GM12801 (cell line): ENCODE measurements at regions not wholly inside any gene's neighbourhood (a gene's known extent, or its start where the extent isn't known, plus 50 kb on each side); places are given as distances from the start of the nearest gene placed in this dataset.

Experiments used
- CTCF ChIP-seq: IDR thresholded peaks from one replicate; pipeline ENCODE4 v1.5.1; 2011; ENCODE audit warnings: control low read depth; ENCODE audit not compliant: insufficient read length; ENCODE audit errors: extremely low read depth

DNA sequence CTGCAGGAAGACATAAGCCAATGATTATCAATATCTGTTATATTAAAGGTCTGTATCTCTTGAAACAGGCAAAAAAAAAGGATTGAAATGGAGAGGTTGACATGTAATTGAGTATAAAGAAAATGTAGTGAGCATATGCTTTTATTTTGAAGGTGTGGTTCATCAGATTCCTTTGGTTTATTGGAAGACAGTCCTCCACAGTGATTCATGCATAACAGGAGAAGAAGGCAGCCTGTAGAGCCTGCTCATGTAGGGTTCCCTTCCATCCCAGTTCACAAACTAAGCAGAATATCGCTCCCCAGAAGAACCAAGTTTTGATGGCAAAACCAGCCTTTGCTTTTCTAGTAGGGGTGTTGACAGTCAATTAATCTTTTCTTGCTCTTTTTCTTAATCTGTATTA lies 1016.8 kb upstream of the ADGRL4 start:
- TF ChIP-seq CTCF = no peak

DNA sequence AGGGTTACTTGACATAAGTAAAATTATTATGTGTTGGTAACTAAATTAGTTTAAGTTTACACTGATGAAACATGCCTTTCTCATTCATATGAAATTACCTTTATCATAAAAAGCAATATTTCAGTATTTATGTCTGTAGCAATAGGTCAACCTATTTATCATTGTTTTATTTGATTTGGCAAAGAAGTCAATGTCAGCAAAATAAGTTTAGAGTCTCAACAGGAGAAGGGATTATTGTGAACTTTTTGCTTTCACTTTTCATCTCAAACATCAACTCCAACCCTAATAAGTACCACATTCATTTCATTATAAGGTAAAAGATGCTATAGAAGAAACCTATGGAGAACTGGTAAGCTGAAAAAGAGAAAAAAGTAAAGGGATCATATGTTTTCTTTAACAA lies 1015.4 kb upstream of the ADGRL4 start:
- no peak for TF ChIP-seq CTCF

DNA sequence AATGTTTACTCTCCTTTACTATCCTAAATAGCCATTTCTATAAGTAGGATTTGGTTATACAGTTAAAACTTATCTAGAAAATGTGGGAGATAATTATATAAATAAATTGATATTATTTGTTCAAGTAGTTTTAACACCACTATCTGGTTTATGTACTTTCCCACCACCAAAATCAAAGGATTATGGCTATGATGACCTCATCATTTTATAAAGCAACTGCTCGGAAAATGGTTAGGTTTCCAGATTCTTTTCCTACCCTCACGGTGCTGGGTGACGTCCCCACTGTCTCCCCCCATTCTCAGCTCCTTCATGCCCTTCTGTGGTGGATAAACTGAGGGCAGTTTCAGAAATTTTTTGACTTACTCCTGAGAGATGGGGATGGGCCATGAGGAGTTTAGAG lies 1011.8 kb upstream of the ADGRL4 start:
- TF ChIP-seq CTCF = no peak

DNA sequence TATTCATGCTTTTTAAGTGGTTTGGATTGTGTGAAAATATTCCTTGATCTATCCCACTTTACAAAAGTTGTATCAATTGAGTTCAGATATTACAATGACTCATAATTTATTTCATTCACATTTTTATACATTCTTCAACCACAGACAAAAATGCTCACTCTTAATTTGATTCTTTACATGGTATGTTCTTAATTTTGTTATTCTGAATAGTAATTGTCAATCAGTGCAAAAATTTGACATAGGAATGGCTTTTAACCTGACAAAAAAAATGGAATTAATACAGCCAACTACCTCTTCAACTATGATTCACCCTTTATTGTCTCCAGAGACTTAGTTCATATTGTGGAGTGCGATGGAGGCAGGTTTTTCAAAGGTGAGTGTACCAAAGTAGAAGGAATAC lies 1002.4 kb upstream of the ADGRL4 start:
- TF ChIP-seq CTCF = no peak

DNA sequence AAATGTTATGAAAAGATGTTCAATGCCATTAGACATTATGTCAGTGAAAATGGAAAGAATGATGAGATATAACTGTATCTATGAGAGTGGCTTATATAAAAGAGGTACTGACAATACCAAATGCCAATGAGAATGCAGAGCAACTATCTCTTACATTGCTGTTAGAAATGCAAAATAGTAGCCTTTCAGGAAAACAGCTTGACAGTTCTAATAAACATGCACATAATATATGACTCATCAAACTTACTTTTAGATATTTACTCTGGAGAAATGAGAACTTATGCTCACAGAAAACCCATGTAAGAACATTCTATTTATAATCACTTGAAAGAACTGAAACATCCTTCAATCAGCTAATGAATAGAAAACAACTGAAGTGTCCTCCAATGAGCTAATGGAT lies 996.7 kb upstream of the ADGRL4 start:
- no peak for TF ChIP-seq CTCF

GRCh38 chr1:79988401-79988800 lies 981.9 kb upstream of the ADGRL4 start:
- no peak for TF ChIP-seq CTCF

DNA sequence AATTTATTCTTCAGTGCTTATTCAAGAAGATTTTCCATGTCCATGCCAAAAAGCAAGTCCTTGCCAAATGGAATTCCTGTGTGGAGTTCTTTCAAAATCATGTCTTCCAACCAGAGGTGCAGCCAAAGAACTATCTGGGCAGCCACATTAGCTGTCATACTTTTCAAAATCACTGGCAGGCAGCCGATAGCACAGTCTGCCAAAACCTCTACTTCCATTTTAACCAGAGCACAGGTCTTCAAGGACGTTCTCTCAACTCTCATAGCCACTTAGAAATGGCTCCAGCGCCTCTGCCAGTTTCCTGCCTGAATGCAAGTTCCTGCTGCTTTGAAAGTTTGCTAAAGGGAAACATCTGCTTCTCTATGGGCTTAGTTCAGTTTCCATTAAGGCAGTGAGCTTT lies 975.7 kb upstream of the ADGRL4 start:
- TF ChIP-seq CTCF = no peak

DNA sequence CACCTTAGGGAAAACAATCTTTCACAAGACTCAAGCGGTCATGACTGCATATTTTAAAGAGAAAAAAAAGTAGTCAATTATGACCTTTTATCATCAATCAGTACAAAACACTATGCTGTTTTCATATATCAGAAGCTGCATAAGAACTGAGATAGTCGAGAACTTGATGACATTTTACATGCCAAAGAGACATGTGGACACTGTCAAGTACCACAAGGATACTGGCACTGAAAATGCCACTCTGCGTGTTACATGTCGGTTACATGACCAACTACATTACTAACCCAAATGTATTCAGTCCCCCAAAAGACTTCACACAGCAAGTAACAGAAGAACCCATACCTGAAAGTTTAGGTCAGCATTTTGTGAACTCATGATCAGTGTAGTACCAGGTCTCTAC lies 975.0 kb upstream of the ADGRL4 start:
- no peak for TF ChIP-seq CTCF
